OCI-LY3 (cell line): ENCODE measurements at regions not wholly inside any gene's neighbourhood (a gene's known extent, or its start where the extent isn't known, plus 50 kb on each side); places are given as distances from the start of the nearest gene placed in this dataset.

ENCODE experiments used
- CTCF ChIP-seq: fragments of 200-600, 300-600 bp; sonication (generic); IDR thresholded peaks from 2 replicates; pipeline ENCODE4 v1.5.1; 2014; ENCODE audit warnings: antibody characterized with exemption, low read length, low read depth
- EZH2phosphoT487 ChIP-seq: fragments of 200-600 bp; shearing (Covaris generic); IDR thresholded peaks from 2 replicates; pipeline ENCODE4 v1.6.1; 2018; ENCODE audit warnings: antibody characterized with exemption, mixed run types, low read depth

DNA sequence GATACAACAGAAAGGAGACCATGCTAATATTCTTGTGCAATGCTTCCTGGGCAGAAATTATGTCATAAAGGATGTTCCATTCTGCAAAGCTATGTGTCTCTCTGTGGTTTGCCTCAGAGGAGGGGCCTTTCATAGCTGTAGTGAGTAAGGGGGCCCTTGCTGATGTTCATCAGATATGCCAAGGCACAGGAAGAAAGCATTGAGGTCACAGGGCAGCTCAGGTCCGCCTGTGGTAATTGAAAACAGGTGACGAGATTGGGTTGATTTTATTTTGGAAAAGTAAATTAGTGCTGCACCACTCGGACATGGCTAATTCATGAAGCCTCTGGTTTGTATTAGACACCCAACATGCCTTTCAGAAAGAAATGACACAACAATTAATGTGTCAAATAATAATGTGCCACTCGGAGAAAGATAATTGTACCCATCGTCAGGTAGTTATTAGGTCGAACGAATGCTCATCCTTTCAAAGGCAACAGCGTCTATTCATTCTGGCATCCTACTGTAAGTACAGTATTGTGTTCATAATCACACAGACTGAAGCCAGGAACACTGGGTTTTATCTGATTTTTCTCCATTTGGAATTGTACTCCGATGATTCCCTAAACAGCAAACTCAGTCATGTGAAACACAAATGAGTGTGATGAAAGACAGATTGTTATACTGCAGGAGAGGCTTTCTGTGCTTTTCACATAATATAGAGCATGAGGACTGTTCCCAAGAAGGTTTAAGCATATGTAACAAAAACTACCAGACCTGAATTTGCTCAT, 421.6 kb upstream of the KLF12 start:
- no peak for TF ChIP-seq CTCF
- TF ChIP-seq EZH2phosphoT487 = no peak
